Activated CD8-positive, alpha-beta T cell treated with anti-CD3 and anti-CD28 coated beads for 36 hours (primary cell): ENCODE measurements at regions not wholly inside any gene's neighbourhood (a gene's known extent, or its start where the extent isn't known, plus 50 kb on each side); places are given as distances from the start of the nearest gene placed in this dataset.

Experiments
- ATAC-seq: fragments of 200-7000 bp; cut with Tn5 transposase; one replicate; pipeline ENCODE4 v1.10.0; 2021; ENCODE audit warnings: mild to moderate bottlenecking, moderate library complexity
- CTCF ChIA-PET: fragments of 350-600 bp; sonication (Branson Sonifier 250); formaldehyde crosslinking; loops from one replicate; lab custom pipeline; 2021; ENCODE audit warnings: antibody characterized with exemption; lab: Charles Lee
- POLR2A ChIA-PET: fragments of 350-600 bp; sonication (Branson Sonifier 250); formaldehyde crosslinking; loops from one replicate; lab custom pipeline; 2021; ENCODE audit warnings: antibody characterized with exemption; lab: Charles Lee
- DNase-seq: peaks from one replicate; pipeline ENCODE4 v3.0.0-alpha.2; 2020
- H3K27ac Mint-ChIP-seq: one replicate; pipeline ENCODE4 v1.8.0; 2021; ENCODE audit warnings: mild to moderate bottlenecking, mixed read lengths
- H3K27me3 Mint-ChIP-seq: one replicate; pipeline ENCODE4 v1.8.0; 2021; ENCODE audit warnings: mixed read lengths
- H3K36me3 Mint-ChIP-seq: one replicate; pipeline ENCODE4 v1.8.0; 2021; ENCODE audit warnings: low read depth, mixed read lengths
- H3K4me1 Mint-ChIP-seq: one replicate; pipeline ENCODE4 v1.8.0; 2021; ENCODE audit warnings: low read depth, mixed read lengths
- H3K4me3 Mint-ChIP-seq: one replicate; pipeline ENCODE4 v1.8.0; 2021; ENCODE audit warnings: mild to moderate bottlenecking, moderate library complexity, mixed read lengths
- H3K9me3 Mint-ChIP-seq: one replicate; pipeline ENCODE4 v1.8.0; 2021; ENCODE audit warnings: mixed read lengths
- intact Hi-C: fragments of 100-400 bp; cut with micrococcal nuclease; formaldehyde crosslinking; loops from one replicate; pipeline ENCODE4 v1.10.0; 2022
- TF ChIP-seq, protein P1 (sequence below): fragments of 200-600 bp; IDR thresholded peaks from one replicate; pipeline ENCODE4 v1.8.0; 2022; ENCODE audit warnings: antibody characterized with exemption, mild to moderate bottlenecking

- TF ChIP-seq, protein P1, sequence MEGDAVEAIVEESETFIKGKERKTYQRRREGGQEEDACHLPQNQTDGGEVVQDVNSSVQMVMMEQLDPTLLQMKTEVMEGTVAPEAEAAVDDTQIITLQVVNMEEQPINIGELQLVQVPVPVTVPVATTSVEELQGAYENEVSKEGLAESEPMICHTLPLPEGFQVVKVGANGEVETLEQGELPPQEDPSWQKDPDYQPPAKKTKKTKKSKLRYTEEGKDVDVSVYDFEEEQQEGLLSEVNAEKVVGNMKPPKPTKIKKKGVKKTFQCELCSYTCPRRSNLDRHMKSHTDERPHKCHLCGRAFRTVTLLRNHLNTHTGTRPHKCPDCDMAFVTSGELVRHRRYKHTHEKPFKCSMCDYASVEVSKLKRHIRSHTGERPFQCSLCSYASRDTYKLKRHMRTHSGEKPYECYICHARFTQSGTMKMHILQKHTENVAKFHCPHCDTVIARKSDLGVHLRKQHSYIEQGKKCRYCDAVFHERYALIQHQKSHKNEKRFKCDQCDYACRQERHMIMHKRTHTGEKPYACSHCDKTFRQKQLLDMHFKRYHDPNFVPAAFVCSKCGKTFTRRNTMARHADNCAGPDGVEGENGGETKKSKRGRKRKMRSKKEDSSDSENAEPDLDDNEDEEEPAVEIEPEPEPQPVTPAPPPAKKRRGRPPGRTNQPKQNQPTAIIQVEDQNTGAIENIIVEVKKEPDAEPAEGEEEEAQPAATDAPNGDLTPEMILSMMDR = no peak
- intact Hi-C loops = no loop called here
- no peaks in the 10 kb centered on the region for H3K4me1 Mint-ChIP-seq
- ChIA-PET CTCF (no interaction called here), POLR2A (no interaction called here)
- H3K27me3 Mint-ChIP-seq = no peaks in the 10 kb centered on the region
- no peak overlapping the region for H3K27ac Mint-ChIP-seq
- no peak for ATAC-seq
- DNase-seq = no peak
- H3K9me3 Mint-ChIP-seq = no peaks in the 10 kb centered on the region
- no peaks in the 10 kb centered on the region for H3K36me3 Mint-ChIP-seq
- H3K4me3 Mint-ChIP-seq = no peak overlapping the region
These were observed 645.9 kb downstream of the ARL4A start for GRCh38 chr7:13333371-13333770.

GRCh38 chr7:13336227-13336626, 648.8 kb downstream of the ARL4A start:
- ATAC-seq = no peak
- TF ChIP-seq, protein P1 = no peak
- no peak overlapping the region for H3K27ac Mint-ChIP-seq
- no peaks in the 10 kb centered on the region for H3K27me3 Mint-ChIP-seq
- H3K36me3 Mint-ChIP-seq = no peaks in the 10 kb centered on the region
- no peak for DNase-seq
- H3K4me1 Mint-ChIP-seq = no peaks in the 10 kb centered on the region
- CTCF ChIA-PET = no interaction called here
- POLR2A ChIA-PET = no interaction called here
- intact Hi-C loops = no loop called here
- H3K9me3 Mint-ChIP-seq = no peaks in the 10 kb centered on the region
- H3K4me3 Mint-ChIP-seq = no peak overlapping the region

- no peaks in the 10 kb centered on the region for H3K27me3 Mint-ChIP-seq
- TF ChIP-seq, protein P1 = no peak
- DNase-seq (no peak), ATAC-seq (no peak)
- no peaks in the 10 kb centered on the region for H3K36me3 Mint-ChIP-seq
- CTCF ChIA-PET = no interaction called here
- H3K9me3 Mint-ChIP-seq = no peaks in the 10 kb centered on the region
- intact Hi-C loops = no loop called here
- no peaks in the 10 kb centered on the region for H3K4me1 Mint-ChIP-seq
- no peak overlapping the region for H3K4me3 Mint-ChIP-seq
- POLR2A ChIA-PET = no interaction called here
- no peak overlapping the region for H3K27ac Mint-ChIP-seq
These were observed 636.8 kb downstream of the ETV1 start for GRCh38 chr7:13352677-13353076.

- TF ChIP-seq, protein P1 = no peak
- no peak overlapping the region for H3K27ac Mint-ChIP-seq
- DNase-seq (no peak), ATAC-seq (no peak)
- ChIA-PET POLR2A (no interaction called here), CTCF (no interaction called here)
- no peak overlapping the region for H3K4me3 Mint-ChIP-seq
- H3K4me1 Mint-ChIP-seq = no peaks in the 10 kb centered on the region
- H3K36me3 Mint-ChIP-seq = no peaks in the 10 kb centered on the region
- intact Hi-C loops = no loop called here
- no peaks in the 10 kb centered on the region for H3K9me3 Mint-ChIP-seq
- no peaks in the 10 kb centered on the region for H3K27me3 Mint-ChIP-seq
These were observed 629.8 kb downstream of the ETV1 start for GRCh38 chr7:13359656-13360055.

GRCh38 chr7:13386741-13387140, 602.7 kb downstream of the ETV1 start:
- DNase-seq = no peak
- H3K9me3 Mint-ChIP-seq = no peaks in the 10 kb centered on the region
- H3K4me1 Mint-ChIP-seq = no peaks in the 10 kb centered on the region
- ChIA-PET POLR2A (no interaction called here), CTCF (no interaction called here)
- intact Hi-C loops = no loop called here
- H3K36me3 Mint-ChIP-seq = no peaks in the 10 kb centered on the region
- no peak for ATAC-seq
- TF ChIP-seq, protein P1 = no peak
- H3K4me3 Mint-ChIP-seq = no peak overlapping the region
- no peak overlapping the region for H3K27ac Mint-ChIP-seq
- H3K27me3 Mint-ChIP-seq = no peaks in the 10 kb centered on the region
